EL (cell line): ENCODE measurements at regions not wholly inside any gene's neighbourhood (a gene's known extent, or its start where the extent isn't known, plus 50 kb on each side); places are given as distances from the start of the nearest gene placed in this dataset.

Experiments
- DNase-seq: peaks from one replicate; pipeline ENCODE4 v3.0.0-alpha.2; 2016

DNA sequence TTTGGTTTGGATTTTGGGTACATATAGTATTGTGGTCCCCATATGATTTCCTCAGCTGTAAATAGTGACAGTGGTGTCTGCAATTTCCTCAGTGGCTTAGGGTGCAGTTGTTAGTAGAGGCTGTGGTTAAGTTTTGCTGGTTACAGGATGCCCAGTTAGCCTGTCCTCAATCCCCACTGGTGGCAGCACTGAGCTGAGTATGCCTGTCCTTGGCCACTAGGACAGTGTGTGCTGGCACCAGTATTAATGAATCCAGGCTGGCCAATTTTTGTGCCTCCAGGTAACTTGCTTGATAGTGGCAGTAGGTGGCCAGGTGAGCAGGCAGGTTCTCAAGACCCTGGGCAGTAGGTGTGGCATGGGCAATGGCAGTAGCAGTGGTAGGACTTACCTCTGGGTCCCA is 973.1 kb downstream of the TMEM182 start:
- no peak for DNase-seq

DNA sequence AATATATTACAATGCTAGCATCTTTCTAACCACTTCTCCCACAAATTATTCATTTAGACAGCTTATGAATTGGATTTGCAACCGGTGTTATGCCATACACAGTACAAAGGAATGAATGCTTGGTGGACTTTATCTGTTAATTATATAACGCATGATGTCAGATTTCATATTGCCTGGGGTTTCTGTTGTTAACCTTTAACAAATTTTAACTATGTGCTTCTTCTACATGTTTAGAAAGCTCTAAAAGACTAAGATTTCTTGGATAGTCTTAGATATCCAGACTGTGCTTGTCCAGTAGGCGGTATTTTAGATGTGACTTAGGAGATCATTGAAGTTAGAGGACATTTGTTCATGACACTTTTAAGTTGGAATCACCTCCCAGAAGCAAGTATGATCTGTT is 976.3 kb downstream of the TMEM182 start:
- no peak for DNase-seq

- DNase-seq = no peak
Observed at GRCh38 chr2:103738606-103739005, 976.8 kb downstream of the TMEM182 start.

GRCh38 chr2:103739186-103739585 is 977.4 kb downstream of the TMEM182 start:
- no peak for DNase-seq

DNA sequence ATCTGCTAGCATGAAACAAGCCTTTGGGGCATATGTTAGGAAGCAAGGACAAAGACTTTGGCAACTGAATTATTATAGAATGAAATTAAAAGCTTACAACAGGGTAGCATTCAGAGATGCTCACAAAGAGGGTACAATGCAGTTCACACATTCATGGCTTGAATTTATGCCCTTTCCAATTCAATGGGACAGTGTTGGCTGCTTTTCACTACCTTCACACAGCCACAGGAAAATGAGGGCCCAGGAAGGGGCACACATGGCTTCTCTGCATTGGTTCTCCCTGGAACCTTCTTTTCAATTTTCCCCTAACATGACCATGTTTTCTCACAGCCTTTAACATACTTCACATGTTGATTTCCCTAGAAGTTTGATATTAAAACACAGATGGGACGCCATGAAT is 978.1 kb downstream of the TMEM182 start:
- DNase-seq = no peak

DNA sequence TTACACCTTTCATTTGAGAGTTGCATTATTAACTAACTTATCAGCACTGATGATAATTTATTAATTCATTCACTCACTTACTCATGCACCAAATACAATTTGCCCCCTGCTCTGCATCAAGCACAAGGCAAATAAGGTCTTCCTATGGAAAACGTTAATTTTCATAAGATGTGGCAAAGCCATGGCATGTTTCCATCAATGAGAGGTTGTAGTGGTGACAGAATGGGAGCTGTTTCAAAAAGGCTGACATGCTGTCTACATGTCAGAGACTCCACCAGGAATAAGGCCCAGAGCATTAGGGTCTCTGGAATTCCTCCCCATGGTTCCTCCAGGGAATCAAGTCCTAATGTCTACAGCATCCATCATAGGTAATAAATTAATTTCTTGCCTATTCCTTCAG is 978.8 kb downstream of the TMEM182 start:
- DNase-seq = no peak

GRCh38 chr2:103743195-103743594 is 981.4 kb downstream of the TMEM182 start:
- no peak for DNase-seq

GRCh38 chr2:103754530-103754929 is 992.7 kb downstream of the TMEM182 start:
- no peak for DNase-seq

DNA sequence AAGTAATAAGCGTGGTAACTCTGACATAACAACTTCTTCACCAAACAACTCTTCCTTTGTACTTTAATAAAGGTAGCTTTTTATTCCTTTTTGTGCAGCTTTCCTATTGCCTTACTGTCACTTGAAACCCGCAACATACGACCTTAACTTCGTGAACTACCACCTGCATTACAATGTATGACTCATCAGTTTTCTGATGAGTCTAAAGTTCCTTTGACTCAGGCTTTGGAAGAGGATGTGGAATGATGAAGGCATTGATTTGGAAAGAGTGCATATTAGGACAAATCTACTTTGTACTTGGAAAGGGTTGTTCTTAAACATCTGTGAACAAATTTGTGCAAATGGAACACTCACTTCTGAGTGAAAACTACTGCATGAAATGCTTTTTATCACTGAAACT is 1012.1 kb downstream of the TMEM182 start:
- no peak for DNase-seq

GRCh38 chr2:103780088-103780702 is 1018.4 kb downstream of the TMEM182 start:
- DNase-seq = no peak

DNA sequence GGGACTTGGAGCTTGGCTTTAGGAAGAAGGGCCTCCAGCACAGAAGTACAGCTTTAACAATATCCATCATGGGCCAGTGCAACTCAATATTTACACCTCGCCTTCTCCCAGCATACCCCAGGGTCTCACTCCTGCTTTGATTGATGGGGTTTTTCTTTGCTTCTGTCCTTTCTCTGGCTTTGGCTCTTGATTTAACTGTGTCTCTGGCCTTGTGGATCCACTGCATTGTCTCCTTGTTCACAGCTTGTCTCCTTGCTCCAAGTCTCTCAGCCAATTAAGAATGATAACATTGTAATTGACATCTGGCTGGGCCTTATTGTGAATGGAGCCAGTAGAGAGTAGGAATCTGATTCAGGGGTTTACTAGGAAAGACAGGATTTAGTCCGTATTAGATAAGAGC is 1019.5 kb downstream of the TMEM182 start:
- no peak for DNase-seq

GRCh38 chr2:103784261-103784660 is 1022.4 kb downstream of the TMEM182 start:
- no peak for DNase-seq

- DNase-seq = no peak
Observed at GRCh38 chr2:103785432-103785831, 1023.6 kb downstream of the TMEM182 start.

DNA sequence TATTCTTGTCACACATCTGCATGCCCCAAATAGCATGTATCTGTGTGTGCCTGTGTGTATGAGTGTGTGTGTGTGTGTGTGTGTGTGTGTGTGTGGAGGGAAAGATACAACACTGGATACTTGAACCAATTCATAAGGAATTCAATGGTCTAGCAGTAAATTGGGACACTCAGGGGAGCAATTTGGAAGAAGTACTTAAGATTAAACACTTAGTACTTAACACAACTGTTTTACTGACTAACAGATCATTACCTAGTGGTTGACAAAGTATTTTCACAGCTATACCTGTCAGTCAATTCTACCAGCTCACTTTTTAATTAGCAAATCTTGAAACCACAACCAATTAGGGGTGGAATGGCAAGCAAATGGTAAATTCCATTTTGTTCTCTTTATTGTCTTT is 1024.1 kb downstream of the TMEM182 start:
- DNase-seq = no peak

DNA sequence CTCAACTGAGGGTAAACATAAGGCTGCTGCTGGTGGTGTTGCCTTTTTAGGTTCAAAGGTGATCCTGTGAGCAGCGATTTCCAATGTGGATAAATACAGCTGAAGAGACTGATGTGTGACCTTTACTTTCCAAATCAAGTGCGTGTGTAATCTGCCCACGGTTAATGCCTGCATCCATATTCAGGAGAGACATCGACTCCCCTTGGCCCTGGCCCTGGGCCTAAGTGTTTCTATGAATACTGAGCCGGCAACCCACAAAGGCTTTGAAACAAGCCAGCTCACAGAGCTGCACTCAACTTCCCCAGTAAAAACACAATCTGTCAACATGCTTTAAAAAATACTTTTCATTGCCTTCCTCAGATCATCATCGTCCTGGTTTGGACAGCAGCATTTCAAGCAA is 1026.6 kb downstream of the TMEM182 start:
- no peak for DNase-seq

- DNase-seq = no peak
Observed at GRCh38 chr2:103788951-103789350, 1027.1 kb downstream of the TMEM182 start.

DNA sequence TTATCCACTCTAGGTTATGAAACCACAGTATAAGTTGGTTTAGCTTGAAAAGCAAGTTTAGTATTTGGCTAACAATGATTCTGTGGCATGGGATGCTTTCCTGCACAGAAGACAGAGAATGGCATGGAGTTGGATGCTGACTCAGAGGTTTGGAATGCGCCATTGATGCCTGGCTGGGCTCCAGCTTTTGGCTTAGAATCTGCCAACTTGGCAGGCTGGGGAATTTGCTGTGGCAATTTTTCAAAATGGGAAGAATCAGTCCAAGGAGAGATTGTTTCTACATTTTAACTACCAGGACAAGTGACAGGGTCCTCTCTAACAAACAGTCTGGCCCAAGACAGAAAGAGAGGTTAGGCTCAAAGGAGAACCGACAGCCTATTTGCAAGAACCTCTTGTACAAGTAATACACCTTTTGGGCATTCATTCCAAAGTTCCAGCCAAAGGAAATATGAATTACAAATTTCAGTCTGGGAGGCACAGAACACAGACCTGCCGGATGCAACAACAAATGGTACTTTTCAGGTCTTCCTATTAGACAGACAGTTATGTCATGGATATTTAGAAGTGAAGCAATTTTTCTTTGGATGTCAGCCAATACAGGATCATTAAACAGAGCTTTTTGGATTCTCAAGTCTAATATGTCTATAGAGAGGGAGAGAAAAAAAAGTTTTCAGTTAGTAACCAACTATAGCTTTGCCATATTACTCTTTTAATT is 1027.7 kb downstream of the TMEM182 start:
- peak; percentile 2 for DNase-seq

DNA sequence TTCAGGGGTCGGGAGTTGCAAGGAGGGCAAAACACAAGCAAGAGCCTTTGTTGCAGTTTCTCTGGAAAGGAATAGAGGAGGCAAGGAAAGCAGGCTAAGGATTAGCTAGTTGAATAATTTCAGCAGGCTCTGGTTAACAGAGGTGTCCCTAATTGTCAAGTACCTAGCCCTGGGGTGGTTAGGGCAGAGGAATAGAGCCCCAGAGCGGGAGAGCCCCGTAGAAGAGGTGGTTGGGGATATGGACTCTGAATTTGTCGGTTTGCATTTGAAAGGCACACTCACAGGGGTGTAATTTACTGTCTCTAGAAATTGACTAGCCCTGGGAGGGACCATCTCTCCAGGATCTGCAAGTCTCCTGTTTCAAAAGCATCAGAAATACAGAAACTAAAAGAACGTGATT is 1030.2 kb downstream of the TMEM182 start:
- no peak for DNase-seq

DNA sequence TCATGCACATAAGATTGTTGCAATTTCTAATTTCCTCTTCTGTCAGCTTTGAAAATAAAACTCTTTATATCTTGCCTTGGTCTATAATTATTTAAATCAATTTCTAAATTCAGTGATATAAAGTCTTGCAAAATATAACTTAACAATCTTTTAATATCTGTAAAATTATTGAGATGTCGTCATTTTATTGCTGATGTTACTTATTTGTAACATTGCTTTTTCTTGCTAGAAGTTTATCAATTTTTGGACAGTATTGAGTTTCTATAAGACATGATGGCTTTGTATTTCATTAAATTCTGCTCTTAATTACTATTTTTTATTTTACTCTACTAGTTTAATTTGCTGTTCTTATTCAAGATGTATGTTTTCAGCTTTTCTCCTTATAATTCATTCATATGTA is 1036.5 kb downstream of the TMEM182 start:
- DNase-seq = no peak

- no peak for DNase-seq
Observed at GRCh38 chr2:103804013-103804412, 1042.2 kb downstream of the TMEM182 start.

GRCh38 chr2:103805746-103806145 is 1043.9 kb downstream of the TMEM182 start:
- DNase-seq = no peak

GRCh38 chr2:103808814-103809213 is 1045.1 kb upstream of the POU3F3 start:
- DNase-seq = no peak

GRCh38 chr2:103809415-103809814 is 1044.5 kb upstream of the POU3F3 start:
- no peak for DNase-seq

- no peak for DNase-seq
Observed at GRCh38 chr2:103809941-103810441, 1043.9 kb upstream of the POU3F3 start.

- DNase-seq = no peak
Observed at GRCh38 chr2:103810875-103811274, 1043.0 kb upstream of the POU3F3 start.
